MV-4-11 (cell line): ENCODE measurements at regions not wholly inside any gene's neighbourhood (a gene's known extent, or its start where the extent isn't known, plus 50 kb on each side); places are given as distances from the start of the nearest gene placed in this dataset.
"Not testable (repeated sequence)": the region's sequence is repeated elsewhere in the genome, so short reads cannot be mapped to it uniquely, and the experiment has no call there.

Experiments used
- DNase-seq: peaks from one replicate; lab custom pipeline; 2025; lab: John Stamatoyannopoulos, UW

- DNase-seq: no peak
Measured at GRCh38 chrX:103428525-103428924, 52.2 kb downstream of the BEX3 start.

- not testable (repeated sequence) for DNase-seq
Measured at GRCh38 chrX:103429026-103429425, 52.7 kb downstream of the BEX3 start.

GRCh38 chrX:103431316-103431715 lies 55.0 kb downstream of the BEX3 start:
- DNase-seq: peak; percentile 39

GRCh38 chrX:103432841-103433240 lies 56.5 kb downstream of the BEX3 start:
- DNase-seq: not testable (repeated sequence)

GRCh38 chrX:103437147-103437873 lies 61.0 kb downstream of the BEX3 start:
- no peak for DNase-seq

- no peak for DNase-seq
Measured at GRCh38 chrX:103439161-103439560, 62.8 kb downstream of the BEX3 start.

GRCh38 chrX:103440621-103441020 lies 64.3 kb downstream of the BEX3 start:
- no peak for DNase-seq

GRCh38 chrX:103441878-103442535 lies 65.7 kb downstream of the BEX3 start:
- DNase-seq: no peak

GRCh38 chrX:103442536-103442901 lies 66.2 kb downstream of the BEX3 start:
- no peak for DNase-seq

- DNase-seq: no peak
Measured at GRCh38 chrX:103446665-103447302, 70.4 kb downstream of the BEX3 start.
